GM18873 (cell line): ENCODE measurements at regions not wholly inside any gene's neighbourhood (a gene's known extent, or its start where the extent isn't known, plus 50 kb on each side); places are given as distances from the start of the nearest gene placed in this dataset.

Experiments
- ATAC-seq: cut with Tn5 transposase; IDR thresholded peaks from one replicate; pipeline ENCODE4 v1.9.1; 2021; ENCODE audit warnings: mild to moderate bottlenecking, moderate library complexity, moderate number of reproducible peaks; ENCODE audit not compliant: unreplicated experiment, low FRiP score

DNA sequence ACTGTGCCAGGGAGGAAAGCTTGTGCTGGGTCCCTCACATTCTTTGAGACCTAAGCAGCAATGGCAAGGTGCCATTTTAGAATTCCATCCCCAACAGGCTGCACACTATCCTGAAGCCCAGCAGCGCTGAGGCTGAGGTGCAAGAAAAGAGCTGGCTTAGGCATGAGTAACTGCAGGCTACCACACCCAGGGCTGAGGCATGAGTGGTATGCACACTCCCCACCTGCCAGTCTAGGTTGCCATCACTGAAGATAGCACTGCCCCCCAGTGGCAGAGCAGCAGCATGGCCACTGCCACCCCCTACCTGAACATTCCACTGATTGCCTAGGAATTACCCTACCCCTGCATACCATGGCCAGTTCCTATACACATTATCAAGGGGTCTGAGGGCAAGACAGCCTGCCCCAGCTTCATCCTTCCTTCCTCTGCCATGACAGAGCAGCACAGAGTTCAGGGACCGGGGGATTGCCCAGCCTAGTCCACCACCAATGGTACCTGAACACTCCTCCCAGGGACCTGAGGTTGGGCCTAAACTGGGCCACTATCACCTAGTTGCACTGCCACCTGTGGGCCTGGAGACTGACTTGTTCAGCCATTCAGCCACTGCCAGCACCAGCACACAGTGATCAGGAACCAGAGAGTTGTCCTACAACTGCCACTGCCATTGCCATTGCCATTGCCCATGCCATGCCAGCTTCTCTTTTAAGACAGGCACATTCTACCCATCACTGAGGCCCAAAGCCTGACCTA, 129.8 kb downstream of the SATB1 start:
- ATAC-seq = peak; percentile 92

DNA sequence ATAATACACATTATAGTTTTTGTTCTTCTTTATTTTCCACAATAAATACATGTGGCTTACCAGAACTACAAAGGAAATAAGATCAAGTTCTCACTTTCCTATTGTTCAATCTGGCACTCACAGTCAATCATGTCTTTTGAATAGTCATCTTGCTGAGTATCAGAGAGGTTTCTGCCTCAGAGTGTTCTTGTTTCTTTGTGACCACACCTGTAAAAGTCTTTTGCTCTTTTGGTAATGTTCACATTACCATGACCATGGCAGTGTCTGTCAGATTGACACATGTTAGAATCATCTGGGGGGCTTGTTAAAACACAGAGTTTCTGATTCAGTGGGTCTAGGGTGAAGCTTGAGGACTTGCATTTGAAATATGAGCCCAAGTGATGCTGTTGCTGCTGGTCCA, 135.0 kb downstream of the SATB1 start:
- ATAC-seq = no peak

DNA sequence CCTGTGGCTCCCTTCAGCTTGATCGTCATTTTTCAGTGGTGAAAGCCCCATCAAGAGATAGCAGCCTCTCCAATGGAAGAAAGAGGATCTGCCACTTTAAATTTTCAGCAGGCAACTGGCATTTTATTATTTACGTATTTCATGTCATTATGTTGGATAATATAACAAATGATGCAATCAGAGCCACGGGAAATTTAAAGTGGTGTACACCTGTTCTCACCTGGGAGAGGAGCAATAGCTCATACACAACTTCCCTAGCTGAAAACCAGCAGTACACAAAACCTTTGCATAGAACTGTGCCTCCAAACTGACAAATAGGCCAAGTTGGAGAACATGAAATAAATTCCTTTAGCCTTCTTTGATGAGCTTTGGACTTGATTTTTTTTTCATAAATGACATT, 136.9 kb downstream of the SATB1 start:
- no peak for ATAC-seq

DNA sequence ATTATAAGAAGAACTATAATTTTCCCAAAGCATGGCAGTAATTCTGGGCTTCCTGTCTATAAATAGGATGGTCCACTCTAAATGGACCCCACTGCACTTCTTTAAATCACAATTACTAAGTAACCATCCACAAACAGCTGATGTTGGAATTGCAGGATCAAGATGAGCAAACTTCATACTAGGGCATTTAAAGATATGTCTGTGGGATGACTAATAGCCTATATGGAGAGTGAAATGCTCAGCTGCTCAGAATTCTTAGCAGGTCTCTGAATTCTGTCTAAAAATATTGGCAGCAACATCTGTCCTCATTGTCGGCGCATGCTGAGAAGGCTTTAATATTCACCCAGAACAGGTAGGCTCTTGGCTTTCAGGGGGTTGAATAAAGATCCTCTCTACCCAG, 140.4 kb downstream of the SATB1 start:
- no peak for ATAC-seq

DNA sequence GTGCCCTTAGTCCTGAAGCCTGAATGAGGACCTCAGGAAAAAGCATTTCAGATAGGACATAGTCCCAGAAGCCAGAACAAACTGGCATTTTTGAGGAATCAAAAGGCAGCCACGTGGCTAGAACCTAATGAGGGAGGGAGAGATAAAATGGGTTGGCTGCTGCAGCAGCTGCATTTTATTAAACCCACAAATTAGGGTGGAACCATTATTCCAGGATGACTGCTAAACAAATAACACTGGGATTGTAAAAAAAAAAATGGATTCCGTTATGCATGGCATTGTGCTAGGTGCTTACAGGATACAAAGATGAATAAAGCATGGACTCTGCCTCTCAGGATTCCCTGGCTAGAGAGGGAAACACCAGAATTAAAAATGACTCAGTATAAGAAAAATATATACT, 141.5 kb downstream of the SATB1 start:
- ATAC-seq = no peak

DNA sequence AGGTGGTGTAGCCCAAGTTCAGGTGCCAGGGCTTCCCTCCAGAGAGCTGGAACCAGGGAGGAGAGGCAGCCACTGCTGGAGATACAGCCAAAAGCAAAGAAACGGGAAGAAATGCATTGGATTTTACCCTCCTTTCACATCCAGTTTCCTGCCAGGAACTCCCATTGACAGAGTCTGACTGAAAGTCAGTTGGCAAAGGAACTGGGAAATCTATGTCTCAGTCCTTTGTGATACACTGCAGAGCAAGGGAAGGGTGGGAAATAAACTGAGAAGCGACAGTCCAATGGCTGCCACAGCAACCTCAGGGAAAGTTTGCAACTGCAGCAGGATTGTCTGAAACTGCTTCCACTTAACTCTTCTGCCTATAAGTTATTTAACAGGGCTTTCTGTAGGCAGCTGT, 142.6 kb downstream of the SATB1 start:
- no peak for ATAC-seq

DNA sequence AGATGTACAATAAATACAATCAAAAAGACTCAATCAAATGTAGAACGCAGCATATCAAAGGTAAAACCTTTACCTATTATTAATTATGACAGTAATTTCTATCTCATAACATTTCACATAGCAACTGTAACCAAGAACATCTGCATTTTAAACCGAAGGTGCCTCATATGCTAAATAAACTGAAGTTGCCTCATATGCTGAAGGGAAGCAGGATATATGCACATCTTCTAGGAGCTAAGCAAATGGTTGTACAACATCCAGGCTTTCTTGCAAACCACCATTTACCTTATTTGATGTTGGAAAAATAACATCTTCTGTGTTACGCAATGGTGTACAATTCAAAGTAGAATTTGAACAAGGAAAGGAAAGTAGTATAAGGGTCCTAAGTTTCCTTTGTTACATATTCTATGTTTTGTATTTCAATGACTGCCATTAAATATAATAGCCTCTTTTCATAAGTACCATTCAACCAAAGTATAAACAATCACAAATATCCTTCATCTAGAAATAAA, 145.9 kb downstream of the SATB1 start:
- no peak for ATAC-seq

DNA sequence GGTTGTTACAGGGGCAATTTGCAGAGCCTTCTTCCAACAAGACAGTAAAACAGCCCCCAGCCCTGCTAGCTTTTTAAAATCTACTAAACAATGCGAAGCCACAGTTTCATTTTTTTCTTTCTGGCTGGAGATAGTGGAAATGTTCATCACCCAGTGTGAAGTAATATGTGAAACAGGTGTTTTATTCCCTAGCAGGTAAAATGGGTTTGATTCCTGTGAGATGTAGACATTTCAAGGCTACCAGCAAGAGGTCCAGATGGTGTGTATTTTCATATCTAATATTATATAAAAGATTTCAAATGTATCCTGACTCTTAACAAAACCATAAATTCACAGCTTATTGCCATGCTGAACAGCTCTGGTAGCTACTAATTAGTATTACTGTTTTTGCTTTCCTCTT, 160.3 kb downstream of the SATB1 start:
- no peak for ATAC-seq

DNA sequence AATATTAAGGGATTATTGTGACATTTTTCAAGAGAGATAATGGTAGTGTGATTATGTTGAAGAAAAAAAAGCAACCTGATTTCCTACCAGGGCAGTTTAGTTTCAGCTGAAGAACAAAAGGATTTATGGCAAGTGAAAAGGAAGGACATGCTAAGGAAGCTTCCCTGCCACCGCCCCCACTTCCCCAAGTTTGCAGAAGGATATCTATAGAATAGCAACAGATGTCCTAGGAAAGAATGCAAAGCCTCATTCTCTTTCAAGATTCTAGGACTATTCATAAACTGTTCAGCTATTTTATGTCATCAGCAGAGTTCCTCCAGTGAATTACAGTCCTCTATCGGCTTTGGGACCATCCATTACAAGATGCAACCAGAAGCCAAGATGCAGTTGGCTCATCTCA, 160.8 kb downstream of the SATB1 start:
- no peak for ATAC-seq

DNA sequence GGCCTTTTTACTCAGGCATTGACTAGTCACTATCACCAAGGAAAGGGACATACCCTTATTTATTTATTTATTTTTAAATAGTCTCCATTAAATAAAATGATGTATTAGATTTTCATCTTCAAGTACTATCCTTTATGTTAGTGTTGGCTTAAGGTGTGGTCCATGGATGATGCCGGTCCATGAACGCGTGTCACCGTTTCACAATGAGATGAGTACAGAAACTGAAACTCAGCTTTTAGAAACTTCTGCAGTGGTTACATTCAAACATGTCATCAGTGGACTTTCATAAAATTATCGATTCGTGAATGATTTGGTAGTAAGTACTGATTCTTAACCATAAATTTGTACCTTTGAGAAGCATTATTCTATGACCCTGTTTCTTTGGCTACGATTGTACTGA, 166.6 kb downstream of the SATB1 start:
- peak; percentile 91 for ATAC-seq

DNA sequence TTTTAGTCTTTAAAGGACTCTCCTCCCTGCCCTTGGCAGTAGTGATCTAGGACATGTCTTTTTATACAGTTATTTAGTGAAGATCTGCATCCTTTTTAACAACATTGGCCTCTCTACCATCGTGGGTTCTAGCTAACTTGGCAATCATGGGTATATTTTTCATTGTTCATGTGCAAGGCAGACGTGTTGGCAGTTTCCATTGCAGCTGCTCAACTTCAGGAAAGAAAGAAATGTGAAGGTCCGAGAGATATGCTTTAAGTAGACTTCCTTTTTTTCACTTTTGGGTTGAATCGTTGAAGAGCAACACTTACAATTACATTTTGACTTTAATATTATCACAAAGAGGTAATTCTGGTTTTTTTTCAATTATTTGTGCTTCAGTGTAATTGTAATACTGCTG, 172.6 kb downstream of the SATB1 start:
- ATAC-seq = no peak

DNA sequence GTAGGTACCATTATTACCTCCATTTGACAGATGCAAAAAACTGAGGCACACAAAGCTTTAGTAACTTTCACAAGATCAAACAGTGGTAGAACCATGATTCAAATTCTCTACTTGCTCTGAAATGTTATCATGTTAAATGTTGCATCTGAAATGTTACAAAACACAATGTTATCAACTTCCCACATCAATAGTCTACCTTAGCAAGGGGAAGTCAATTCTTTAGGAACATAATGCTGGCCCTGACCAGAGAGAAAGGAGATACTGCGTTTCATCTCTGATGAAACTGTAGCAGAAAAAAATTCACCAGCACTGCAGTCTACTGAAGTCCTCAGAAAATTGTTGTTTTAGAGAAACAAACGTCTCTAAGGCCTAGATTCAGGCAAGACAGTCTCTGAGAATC, 174.1 kb downstream of the SATB1 start:
- ATAC-seq = no peak

DNA sequence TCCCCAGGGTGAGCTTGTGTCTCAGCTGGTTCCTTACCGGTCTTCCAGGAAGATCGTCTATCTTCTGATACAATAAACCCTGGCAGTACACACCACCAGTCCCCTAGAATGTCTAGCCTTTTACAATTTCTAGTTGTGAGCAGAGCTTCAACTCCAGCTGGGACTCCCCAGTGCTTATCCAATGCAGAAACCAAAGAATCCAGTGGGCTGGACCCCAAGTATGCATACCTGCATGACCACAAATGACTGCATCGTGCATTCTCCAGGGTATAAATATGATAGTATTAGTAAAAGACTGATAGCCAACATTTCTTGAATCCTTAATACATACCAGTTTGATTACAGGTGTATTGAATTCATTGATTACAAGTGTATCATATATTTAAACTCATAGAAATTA, 176.0 kb downstream of the SATB1 start:
- no peak for ATAC-seq

DNA sequence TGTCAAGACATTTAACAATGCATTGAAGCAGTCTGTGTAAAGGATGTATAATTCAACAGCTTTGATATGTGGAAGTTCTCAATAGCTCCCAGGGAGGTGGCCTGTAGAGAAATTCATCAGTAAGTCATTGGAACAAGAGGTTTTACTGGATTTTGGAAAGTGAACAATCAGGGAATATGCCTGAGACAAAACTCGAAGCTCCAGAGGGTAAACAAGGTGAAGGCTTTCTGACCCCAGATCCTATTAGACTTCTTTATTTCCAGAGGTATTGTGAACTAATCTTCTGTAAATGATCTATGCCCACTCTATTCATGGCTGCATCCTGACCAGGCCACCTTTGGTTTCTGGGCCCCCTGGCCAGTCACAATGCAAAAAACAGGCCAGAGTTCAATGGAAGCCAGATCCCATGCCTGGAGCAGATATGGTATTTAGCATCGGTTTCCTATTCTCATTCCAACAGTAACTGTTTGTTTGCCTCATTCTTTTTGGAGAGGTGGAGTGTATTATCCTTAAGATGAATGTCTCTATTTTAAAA, 177.3 kb downstream of the SATB1 start:
- no peak for ATAC-seq

DNA sequence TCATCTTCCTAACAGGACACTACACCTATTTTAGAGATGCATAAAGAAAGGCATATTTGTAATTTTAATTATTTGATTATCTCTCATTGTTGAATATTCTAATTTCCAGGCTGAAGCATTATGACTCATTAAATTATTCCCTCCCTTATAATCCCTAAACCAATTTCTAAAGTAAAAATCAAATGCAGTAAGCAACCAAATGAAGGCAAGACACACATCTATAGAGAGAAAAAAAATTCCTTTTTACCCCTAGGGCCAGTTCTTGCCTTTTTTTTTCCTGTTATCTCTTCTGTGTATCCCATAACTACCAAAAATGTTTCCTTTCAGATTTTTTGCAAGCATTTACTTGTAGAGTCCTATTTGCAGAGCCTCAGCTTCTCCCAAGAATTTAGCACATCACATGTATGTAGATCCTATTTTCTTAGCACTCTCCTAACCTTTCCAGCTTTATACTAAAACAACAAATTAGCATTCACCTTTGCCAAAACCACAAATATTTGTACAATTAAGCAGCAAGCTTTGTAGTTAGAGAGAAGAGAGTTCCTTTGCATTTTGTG, 177.9 kb downstream of the SATB1 start:
- no peak for ATAC-seq

DNA sequence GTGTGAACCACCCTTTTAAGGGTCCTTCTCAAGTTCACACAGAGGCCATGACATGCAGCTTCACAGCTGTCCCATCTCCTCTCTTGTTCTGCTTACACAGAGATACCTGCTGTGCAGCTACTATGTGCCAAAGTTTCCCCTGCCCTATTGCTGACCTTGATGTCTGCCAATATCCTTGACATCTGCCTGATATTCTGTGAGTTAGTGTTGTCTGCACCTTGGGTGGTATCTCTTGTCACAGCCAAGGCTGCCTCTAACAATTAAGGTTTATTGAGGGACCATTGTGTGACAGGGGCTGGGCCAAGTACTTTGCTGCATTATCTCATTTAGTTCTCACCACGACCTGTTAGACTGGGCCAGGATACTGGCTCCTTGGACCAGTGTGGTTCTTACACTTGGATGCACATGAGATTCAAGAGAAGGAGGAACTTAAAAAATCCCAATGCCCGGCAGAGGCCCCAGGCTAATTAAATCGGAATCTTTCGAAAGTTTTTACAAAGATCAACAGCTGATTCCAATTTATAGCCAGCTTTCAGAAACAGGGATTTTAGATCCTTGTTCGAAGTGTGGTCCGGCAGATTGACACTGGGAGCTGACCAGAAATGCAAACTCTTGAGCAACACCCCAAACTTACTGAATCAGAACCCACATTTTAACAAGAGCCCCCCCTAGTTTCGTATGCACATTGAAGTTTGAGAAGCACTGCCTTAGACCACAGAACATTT, 178.6 kb downstream of the SATB1 start:
- no peak for ATAC-seq

DNA sequence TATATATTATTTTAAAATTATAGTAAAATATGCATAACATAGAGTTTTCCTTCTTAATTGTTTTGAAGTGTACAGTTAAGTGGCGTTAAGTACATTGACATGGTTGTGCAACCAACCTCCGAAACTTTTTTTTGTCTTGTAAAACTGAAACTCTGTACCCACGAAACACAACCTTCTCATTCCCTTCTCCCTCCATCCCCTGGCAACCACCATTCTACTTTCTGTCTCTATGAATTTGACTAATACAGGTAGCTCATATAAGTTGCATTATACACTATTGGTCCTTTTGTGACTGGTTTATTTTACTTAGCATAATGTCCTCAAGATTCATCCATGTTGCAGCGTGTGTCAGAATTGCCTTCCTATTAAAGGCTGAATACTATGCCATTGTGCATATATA, 179.4 kb downstream of the SATB1 start:
- peak; percentile 81 for ATAC-seq

DNA sequence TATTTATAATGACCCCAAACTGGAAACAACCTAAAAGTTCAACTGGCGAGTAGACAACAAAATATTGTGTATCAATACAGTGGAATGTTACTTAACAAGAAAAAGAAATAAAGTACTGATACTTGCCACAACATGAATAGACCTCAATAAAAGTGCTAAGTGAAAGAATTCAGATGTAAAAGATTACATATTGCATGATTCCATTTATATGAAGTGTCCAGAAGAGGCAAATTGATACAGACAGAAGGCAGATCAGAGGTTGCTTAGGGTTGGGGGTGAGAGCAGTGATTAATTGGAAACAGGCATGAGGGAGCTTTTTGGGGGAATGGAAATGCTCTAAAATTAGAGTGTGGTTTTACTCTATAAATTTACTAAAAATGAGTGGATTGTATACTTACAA, 183.3 kb downstream of the SATB1 start:
- no peak for ATAC-seq

DNA sequence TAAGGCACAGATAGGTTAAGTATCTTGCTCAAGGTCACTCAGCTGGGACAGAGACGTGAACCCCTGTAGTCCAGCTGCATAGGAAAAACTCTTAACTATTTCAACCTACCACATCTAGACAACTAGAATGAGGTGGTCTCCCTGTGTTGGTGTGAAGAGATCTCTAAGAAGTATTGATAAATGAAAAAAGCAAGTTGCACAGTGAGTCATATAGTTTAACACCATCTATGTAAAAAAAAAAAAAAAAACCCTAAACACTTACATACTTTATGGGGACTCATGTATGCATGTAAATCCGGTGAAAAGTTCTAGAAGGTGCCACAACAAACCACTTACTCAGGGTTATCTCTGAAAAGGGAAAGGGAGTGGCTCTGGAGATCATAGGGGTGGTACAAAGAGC, 185.5 kb downstream of the SATB1 start:
- no peak for ATAC-seq

DNA sequence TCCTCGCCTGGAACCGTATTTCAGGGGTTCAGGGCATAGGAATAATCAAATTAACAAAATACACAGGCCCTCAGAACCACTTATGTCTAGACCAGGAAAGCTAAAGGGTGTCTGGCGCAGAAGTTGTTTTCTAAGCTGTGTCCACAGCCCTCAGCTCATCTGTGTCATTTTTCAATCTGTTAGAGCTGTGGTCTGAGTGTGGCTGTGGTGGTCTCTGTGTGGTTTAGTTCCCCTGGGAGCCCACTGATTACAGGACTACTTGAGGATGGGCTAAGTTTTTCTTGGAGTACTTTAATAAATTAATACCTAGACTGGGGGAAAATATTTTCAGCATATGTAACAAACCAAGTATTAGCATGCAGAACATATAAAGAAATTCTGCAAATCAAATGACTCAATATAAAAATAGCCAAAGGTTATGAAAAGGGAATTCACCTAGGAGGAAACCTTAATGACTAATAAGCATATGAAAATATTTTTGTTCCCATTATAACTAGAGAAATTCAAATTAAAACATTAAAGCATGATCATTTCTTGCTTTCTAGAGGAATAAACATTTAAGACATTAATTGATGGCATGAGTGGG, 186.3 kb downstream of the SATB1 start:
- ATAC-seq = no peak

DNA sequence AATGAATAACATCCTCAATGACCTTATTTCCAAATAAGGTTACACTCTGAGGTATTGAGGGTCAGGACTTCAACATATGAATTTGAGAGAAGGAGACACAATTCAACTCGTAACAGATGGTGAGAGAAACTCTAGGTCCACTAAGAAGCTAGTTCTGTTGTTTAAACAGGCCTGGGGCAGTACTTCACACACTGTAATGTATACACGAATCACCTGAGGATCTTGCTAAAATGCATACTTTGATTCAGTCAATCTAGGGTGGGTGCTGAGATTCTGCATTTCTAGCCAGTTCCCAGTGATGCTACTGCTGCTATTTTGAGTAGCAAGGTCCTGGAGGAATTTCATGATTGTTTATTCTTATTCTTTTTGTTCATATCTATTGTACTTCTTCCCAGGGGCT, 186.8 kb downstream of the SATB1 start:
- ATAC-seq = no peak
